SK-N-SH (cell line): ENCODE measurements at regions not wholly inside any gene's neighbourhood (a gene's known extent, or its start where the extent isn't known, plus 50 kb on each side); places are given as distances from the start of the nearest gene placed in this dataset.

Experiments used
- CTCF ChIA-PET: fragments of 300-600, 350-600 bp; formaldehyde crosslinking; extraction: SDS; loops from one replicate; lab custom pipeline; 2021; lab: Yijun Ruan, JAX
- POLR2A ChIA-PET: fragments of 350-600 bp; sonication (Branson Sonifier 250); formaldehyde crosslinking; extraction: SDS; loops from one replicate; lab custom pipeline; 2020; ENCODE audit warnings: antibody characterized with exemption, inconsistent platforms; lab: Yijun Ruan, JAX
- DNase-seq: peaks from one replicate; pipeline ENCODE4 v3.0.0; 2012
- H2AFZ ChIP-seq: fragments of 200-600 bp; sonication (generic); 2 replicates; pipeline ENCODE4 v1.8.1; 2016; ENCODE audit warnings: antibody characterized with exemption, mild to moderate bottlenecking, low read depth
- H3F3A ChIP-seq: fragments of 200-600 bp; sonication (generic); replicated peaks from 2 replicates; pipeline ENCODE3; 2016; ENCODE audit warnings: antibody characterized with exemption, mild to moderate bottlenecking; ENCODE audit not compliant: insufficient read depth
- H3K27ac ChIP-seq, 2 experiments: fragments of 200-500 bp in 1 of 2; fragments of 200-600 bp in 1 of 2; sonication (Bioruptor generic) in 1 of 2; sonication (generic), shearing (Covaris generic) in 1 of 2; 2 replicates each; pipeline versions ENCODE4 v1.5.1 to v1.6.1; 2014 to 2016; ENCODE audit warnings: low read depth in 2 of 2, inconsistent platforms in 1 of 2, low read length in 1 of 2, mild to moderate bottlenecking in 1 of 2, mixed read lengths in 1 of 2
- H3K27me3 ChIP-seq: fragments of 200-600 bp; sonication (generic), shearing (Covaris generic); 2 replicates; pipeline ENCODE4 v1.6.1; 2016; ENCODE audit warnings: mixed run types; ENCODE audit not compliant: insufficient read depth
- H3K36me3 ChIP-seq, 2 experiments: fragments of 200-500 bp in 1 of 2; fragments of 200-600 bp in 1 of 2; sonication (Bioruptor generic) in 1 of 2; sonication (generic) in 1 of 2; replicated peaks in 1 of 2; 2 replicates each; pipeline versions ENCODE3 to v1.5.1; 2014 to 2016; ENCODE audit warnings: low read length in 1 of 2, mild to moderate bottlenecking in 1 of 2; ENCODE audit not compliant: insufficient read depth in 2 of 2, control insufficient read depth in 1 of 2
- H3K4me1 ChIP-seq, 2 experiments: fragments of 200-500 bp in 1 of 2; fragments of 200-600 bp in 1 of 2; sonication (Bioruptor generic) in 1 of 2; sonication (generic), shearing (Covaris generic) in 1 of 2; 2 replicates each; pipeline versions ENCODE4 v1.5.1 to v1.6.1; 2014 to 2016; ENCODE audit warnings: low read depth in 1 of 2, low read length in 1 of 2, mixed run types in 1 of 2; ENCODE audit not compliant: insufficient read depth in 2 of 2, control insufficient read depth in 1 of 2
- H3K4me2 ChIP-seq: fragments of 200-600 bp; sonication (generic), shearing (Covaris generic); 2 replicates; pipeline ENCODE4 v1.6.1; 2017; ENCODE audit warnings: mixed run types
- H3K4me3 ChIP-seq, 2 experiments: fragments of 200-500 bp in 1 of 2; fragments of 200-600 bp in 1 of 2; sonication (Bioruptor generic) in 1 of 2; sonication (generic), shearing (Covaris generic) in 1 of 2; 2 replicates each; pipeline versions ENCODE4 v1.5.1 to v1.8.1; 2014 to 2016; ENCODE audit warnings: low read depth in 2 of 2, inconsistent platforms in 1 of 2, low read length in 1 of 2, mild to moderate bottlenecking in 1 of 2, mixed read lengths in 1 of 2, moderate library complexity in 1 of 2
- H3K79me2 ChIP-seq: fragments of 200-600 bp; sonication (generic); 2 replicates; pipeline ENCODE4 v1.8.1; 2017; ENCODE audit warnings: mild to moderate bottlenecking; ENCODE audit not compliant: insufficient read depth
- H3K9ac ChIP-seq: fragments of 200-600 bp; sonication (generic); 2 replicates; pipeline ENCODE4 v1.6.1; 2017; ENCODE audit warnings: mixed run types
- H3K9me2 ChIP-seq: fragments of 200-600 bp; sonication (generic); 2 replicates; pipeline ENCODE4 v1.6.1; 2017; ENCODE audit warnings: mixed run types
- H3K9me3 ChIP-seq: fragments of 200-600 bp; sonication (generic); 2 replicates; pipeline ENCODE4 v1.6.1; 2017; ENCODE audit warnings: mixed run types, mild to moderate bottlenecking, moderate library complexity
- H4K20me1 ChIP-seq: fragments of 200-600 bp; sonication (generic); 2 replicates; pipeline ENCODE4 v1.6.1; 2017; ENCODE audit warnings: mild to moderate bottlenecking, mixed run types; ENCODE audit not compliant: insufficient read depth
- ELF1 ChIP-seq: IDR thresholded peaks from 2 replicates; pipeline ENCODE4 v1.4.0; 2012
- FOXJ3 ChIP-seq: sonication (generic); formaldehyde crosslinking; IDR thresholded peaks from 2 replicates; pipeline ENCODE4 v1.5.1; 2020; ENCODE audit warnings: mild to moderate bottlenecking, missing genetic modification reagents
- NRF1 ChIP-seq: IDR thresholded peaks from 2 replicates; pipeline ENCODE4 v1.6.1; 2012; ENCODE audit warnings: low read depth, mild to moderate bottlenecking, low read length
- POLR2AphosphoS5 ChIP-seq: IDR thresholded peaks from 2 replicates; pipeline ENCODE4 v1.6.1; 2012; ENCODE audit warnings: low read depth, low read length
- RAD21 ChIP-seq: IDR thresholded peaks from 2 replicates; pipeline ENCODE4 v1.6.1; 2012; ENCODE audit warnings: mild to moderate bottlenecking, low read length
- RFX5 ChIP-seq: IDR thresholded peaks from 2 replicates; pipeline ENCODE4 v1.6.1; 2012; ENCODE audit warnings: mild to moderate bottlenecking, improper control_type of control experiment, low read length
- SMC3 ChIP-seq: IDR thresholded peaks from 2 replicates; pipeline ENCODE4 v1.6.1; 2012; ENCODE audit warnings: low read depth, low read length, improper control_type of control experiment
- TAF1 ChIP-seq: IDR thresholded peaks from 2 replicates; pipeline ENCODE4 v1.6.1; 2012; ENCODE audit warnings: low read depth, mild to moderate bottlenecking, low read length, moderate library complexity, borderline replicate concordance
- TEAD4 ChIP-seq: IDR thresholded peaks from 2 replicates; pipeline ENCODE4 v1.4.0; 2012; ENCODE audit warnings: mild to moderate bottlenecking, borderline replicate concordance; ENCODE audit not compliant: insufficient read depth
- YY1 ChIP-seq: IDR thresholded peaks from 2 replicates; pipeline ENCODE4 v1.4.0; 2012; ENCODE audit warnings: low read depth, mild to moderate bottlenecking
- WGBS: methylation state at CpG from one replicate; pipeline ENCODE4 v1.1.6; 2017; ENCODE audit warnings: low lambda C conversion rate; 5-methylcytosine and 5-hydroxymethylcytosine counted together
- TF ChIP-seq, protein P1 (sequence below): fragments of 150-350 bp; IDR thresholded peaks from 2 replicates; pipeline ENCODE4 v1.6.1; 2016; ENCODE audit warnings: mild to moderate bottlenecking, low read depth, low read length

DNA sequence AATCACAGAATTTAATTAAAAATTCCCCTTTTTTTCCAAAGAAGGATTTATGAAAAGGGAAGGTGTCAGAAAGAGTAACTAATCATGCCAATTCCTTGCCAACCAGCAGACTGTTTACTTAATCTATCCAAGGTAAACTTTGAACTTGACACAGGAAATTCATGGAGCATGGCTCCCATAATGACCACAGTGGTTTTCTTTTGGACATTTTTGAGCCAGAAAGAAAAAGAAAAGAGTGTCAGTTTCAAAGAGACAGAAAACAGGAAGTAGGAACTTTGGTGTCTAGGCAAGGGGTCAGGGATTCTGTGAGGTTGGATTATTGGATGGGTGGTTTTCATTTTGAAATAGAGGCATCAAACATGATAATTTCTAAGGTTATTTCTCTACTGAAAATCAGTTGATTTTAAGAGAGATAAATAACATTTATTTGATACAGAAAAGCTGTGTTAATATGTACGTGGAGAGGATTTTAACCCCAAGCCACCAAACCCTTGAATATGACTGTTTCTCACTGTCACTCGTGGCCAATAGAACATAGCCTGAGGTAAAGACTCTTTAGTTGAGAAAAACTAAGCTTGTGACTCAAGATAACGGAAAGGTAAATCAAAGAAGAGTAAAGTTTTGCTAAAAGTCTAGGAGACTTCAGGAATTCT is 196.1 kb downstream of the TTC6 start:
- Histone ChIP-seq H2AFZ (no peak overlapping the region), H3F3A (no peaks in the 10 kb centered on the region), H3K36me3 (no peaks in the 10 kb centered on the region), H3K9me2 (no peaks in the 10 kb centered on the region), H3K4me2 (no peak overlapping the region), H3K4me1 (no peaks in the 10 kb centered on the region), H3K27me3 (no peaks in the 10 kb centered on the region), H4K20me1 (no peaks in the 10 kb centered on the region), H3K9ac (no peak overlapping the region), H3K27ac (no peak overlapping the region), H3K4me3 (no peak overlapping the region), H3K79me2 (no peaks in the 10 kb centered on the region), H3K9me3 (no peaks in the 10 kb centered on the region)
- POLR2A ChIA-PET = no interaction called here
- WGBS = 12% methylated on average over 3 of the region's 3 CpGs
- no peak for DNase-seq
- CTCF ChIA-PET = no interaction called here
- no peak for TF ChIP-seq TAF1
- no peak for TF ChIP-seq ELF1
- TF ChIP-seq NRF1 = no peak
- TF ChIP-seq POLR2AphosphoS5 = no peak
- TF ChIP-seq, protein P1, sequence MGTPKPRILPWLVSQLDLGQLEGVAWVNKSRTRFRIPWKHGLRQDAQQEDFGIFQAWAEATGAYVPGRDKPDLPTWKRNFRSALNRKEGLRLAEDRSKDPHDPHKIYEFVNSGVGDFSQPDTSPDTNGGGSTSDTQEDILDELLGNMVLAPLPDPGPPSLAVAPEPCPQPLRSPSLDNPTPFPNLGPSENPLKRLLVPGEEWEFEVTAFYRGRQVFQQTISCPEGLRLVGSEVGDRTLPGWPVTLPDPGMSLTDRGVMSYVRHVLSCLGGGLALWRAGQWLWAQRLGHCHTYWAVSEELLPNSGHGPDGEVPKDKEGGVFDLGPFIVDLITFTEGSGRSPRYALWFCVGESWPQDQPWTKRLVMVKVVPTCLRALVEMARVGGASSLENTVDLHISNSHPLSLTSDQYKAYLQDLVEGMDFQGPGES = no peak
- TF ChIP-seq SMC3 = no peak
- no peak for TF ChIP-seq YY1

DNA sequence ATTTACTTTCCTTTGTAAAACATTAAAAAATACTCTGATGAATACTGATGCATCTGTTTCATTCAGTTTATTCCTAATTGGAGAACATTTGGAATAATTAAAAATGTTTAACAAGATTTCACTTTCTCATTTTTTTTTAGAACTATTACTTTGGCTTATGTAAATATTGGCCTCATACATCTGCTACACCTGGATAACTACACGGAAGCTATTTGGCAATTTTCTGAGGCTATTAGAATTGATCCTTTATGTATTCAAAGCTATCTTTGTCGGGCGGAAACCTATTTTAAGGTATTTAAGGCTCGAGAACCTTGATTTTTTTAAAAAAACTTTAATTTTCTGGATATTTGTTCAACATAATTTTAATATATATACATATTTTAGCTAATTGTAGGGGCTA is 196.7 kb downstream of the TTC6 start:
- TF ChIP-seq RFX5 (no peak), NRF1 (no peak)
- no peaks in the 10 kb centered on the region for H3K36me3 ChIP-seq
- H3F3A ChIP-seq = no peaks in the 10 kb centered on the region
- CTCF ChIA-PET = no interaction called here
- no peak overlapping the region for H3K4me3 ChIP-seq
- POLR2A ChIA-PET = no interaction called here
- H3K9me3 ChIP-seq = no peaks in the 10 kb centered on the region
- H4K20me1 ChIP-seq = no peaks in the 10 kb centered on the region
- WGBS = 20% methylated on average over 4 of the region's 4 CpGs
- H3K9ac ChIP-seq = no peak overlapping the region
- no peak for DNase-seq
- no peaks in the 10 kb centered on the region for H3K79me2 ChIP-seq
- no peaks in the 10 kb centered on the region for H3K9me2 ChIP-seq
- H3K27ac ChIP-seq = no peak overlapping the region
- no peak overlapping the region for H3K4me2 ChIP-seq
- no peaks in the 10 kb centered on the region for H3K4me1 ChIP-seq
- no peaks in the 10 kb centered on the region for H3K27me3 ChIP-seq
- no peak overlapping the region for H2AFZ ChIP-seq

DNA sequence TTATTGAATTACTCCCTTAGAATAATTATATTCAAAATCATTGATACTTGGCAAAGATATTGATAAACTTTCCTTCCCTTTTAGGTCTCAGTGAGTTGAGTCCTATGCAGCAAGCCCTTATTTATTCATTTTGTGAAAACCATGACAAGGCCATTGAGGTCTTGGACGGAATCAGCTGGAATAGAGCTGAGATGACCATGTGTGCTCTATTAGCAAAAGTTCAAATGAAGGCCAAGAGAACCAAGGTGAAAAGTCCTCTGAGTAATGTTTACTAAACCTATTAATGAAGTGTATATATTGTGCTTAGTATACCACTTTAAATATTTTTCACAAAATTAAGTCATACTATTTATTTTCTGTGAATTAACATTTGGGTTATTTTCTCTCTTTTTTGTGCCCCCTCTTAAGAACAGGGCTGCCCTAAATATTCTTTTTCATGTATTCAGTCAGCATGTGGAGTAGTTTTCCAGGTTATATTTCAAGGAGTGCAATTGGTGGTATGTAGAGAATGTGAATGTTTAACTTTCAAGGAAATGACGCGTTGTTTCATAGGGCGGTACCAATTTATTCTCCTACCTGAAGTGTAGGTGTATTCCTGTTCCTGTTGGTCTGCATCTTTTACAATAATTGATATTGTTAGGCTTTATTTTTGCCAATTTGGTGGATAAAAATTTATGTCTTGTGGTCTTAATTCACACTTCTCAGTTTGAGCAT is 201.4 kb downstream of the TTC6 start:
- ChIA-PET CTCF (no interaction called here), POLR2A (no interaction called here)
- no peak for TF ChIP-seq TAF1
- TF ChIP-seq TEAD4 = no peak
- no peak for TF ChIP-seq RAD21
- no peak for TF ChIP-seq FOXJ3 (CRISPR knock-in tag)
- H4K20me1 ChIP-seq = no peaks in the 10 kb centered on the region
- H3K9ac ChIP-seq = no peak overlapping the region
- H3K9me3 ChIP-seq = no peaks in the 10 kb centered on the region
- H3K9me2 ChIP-seq = no peaks in the 10 kb centered on the region
- H3F3A ChIP-seq = no peaks in the 10 kb centered on the region
- WGBS = 60% methylated on average over 4 of the region's 4 CpGs
- H2AFZ ChIP-seq = no peak overlapping the region
- DNase-seq = no peak
- H3K4me3 ChIP-seq = no peak overlapping the region
- no peaks in the 10 kb centered on the region for H3K79me2 ChIP-seq
- no peaks in the 10 kb centered on the region for H3K36me3 ChIP-seq
- H3K27ac ChIP-seq = no peak overlapping the region
- H3K4me2 ChIP-seq = no peak overlapping the region
- no peaks in the 10 kb centered on the region for H3K4me1 ChIP-seq
- no peaks in the 10 kb centered on the region for H3K27me3 ChIP-seq
